ENCODE measurements at regions not wholly inside any gene's neighbourhood (a gene's known extent, or its start where the extent isn't known, plus 50 kb on each side); places are given as distances from the start of the nearest gene placed in this dataset.

DNA sequence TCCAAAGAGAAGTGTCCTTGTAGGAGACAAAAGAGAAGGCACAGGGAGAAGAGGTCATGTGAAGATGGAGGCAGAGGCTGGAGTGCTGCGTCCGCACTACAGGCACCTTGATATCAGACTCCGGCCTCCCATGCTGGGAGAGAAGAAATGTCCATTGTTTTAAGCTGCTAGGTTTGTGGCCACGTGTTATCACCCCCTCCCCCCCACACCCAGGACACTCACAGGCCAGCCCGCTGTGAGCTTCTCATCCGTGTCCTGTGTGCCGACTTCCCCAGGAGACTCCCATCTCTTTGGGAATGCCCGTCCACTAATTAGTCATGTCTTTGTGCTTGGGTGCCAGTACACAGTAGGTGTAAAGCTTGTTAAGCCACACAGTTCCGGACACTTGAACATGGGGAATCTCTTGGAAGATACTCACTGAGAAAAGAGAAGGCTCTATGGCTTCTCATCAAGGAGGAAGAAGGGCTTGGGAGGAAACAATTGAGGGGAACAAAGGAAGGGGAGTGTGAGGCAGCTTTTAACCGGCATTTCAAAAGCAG lies 1234.7 kb downstream of the TBC1D22A start (continued):
- TF ChIP-seq, protein P1, sequence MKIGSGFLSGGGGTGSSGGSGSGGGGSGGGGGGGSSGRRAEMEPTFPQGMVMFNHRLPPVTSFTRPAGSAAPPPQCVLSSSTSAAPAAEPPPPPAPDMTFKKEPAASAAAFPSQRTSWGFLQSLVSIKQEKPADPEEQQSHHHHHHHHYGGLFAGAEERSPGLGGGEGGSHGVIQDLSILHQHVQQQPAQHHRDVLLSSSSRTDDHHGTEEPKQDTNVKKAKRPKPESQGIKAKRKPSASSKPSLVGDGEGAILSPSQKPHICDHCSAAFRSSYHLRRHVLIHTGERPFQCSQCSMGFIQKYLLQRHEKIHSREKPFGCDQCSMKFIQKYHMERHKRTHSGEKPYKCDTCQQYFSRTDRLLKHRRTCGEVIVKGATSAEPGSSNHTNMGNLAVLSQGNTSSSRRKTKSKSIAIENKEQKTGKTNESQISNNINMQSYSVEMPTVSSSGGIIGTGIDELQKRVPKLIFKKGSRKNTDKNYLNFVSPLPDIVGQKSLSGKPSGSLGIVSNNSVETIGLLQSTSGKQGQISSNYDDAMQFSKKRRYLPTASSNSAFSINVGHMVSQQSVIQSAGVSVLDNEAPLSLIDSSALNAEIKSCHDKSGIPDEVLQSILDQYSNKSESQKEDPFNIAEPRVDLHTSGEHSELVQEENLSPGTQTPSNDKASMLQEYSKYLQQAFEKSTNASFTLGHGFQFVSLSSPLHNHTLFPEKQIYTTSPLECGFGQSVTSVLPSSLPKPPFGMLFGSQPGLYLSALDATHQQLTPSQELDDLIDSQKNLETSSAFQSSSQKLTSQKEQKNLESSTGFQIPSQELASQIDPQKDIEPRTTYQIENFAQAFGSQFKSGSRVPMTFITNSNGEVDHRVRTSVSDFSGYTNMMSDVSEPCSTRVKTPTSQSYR (CRISPR knock-in tag; IDR thresholded peaks at IDR 0.05; ENCODE audit: borderline replicate concordance), result no peak
- TF ChIP-seq ZNF761 (CRISPR knock-in tag; conservative IDR thresholded peaks at IDR 0.05), result no peak

DNA sequence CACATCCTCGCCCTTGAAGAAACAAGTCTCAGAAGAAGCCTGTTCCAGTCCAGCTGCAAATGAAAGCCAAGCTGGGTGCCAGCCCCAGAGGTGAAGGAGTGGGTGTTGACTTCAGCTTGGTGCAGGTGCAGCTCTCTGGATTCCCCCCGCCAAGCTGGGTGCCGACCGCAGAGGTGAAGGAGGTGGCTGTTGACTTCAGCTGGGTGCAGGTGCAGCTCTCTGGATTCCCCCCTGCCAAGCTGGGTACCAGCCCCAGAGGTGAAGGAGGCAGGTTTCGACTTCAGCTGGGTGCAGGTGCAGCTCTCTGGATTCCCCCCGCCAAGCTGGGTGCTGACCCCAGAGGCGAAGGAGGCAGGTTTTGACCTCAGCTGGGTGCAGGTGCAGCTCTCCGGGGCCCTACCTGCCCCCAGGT lies 1234.0 kb downstream of the TBC1D22A start:
- Histone ChIP-seq H3K79me2 (ENCODE audit: insufficient read depth, low read length) (no peaks in the 10 kb centered on the region), H3K27ac (ENCODE audit: extremely low read length, insufficient read depth, low read length) (no peak overlapping the region), H3K9ac (ENCODE audit: insufficient read depth, low read depth, low read length) (no peak overlapping the region), H3K27me3 (ENCODE audit: control insufficient read depth in 1 of 2, insufficient read depth in 2 of 2, low read length in 2 of 2) (peaks cover 2 to 24% of the 10 kb centered on the region in 2 experiments; a peak in 3 of 5 replicates), H3K36me3 (replicated peaks in 1 of 2; ENCODE audit: control insufficient read depth in 1 of 2, insufficient read depth in 2 of 2, low read length in 2 of 2) (no peaks in the 10 kb centered on the region), H3K4me1 (ENCODE audit: insufficient read depth, low read length) (no peaks in the 10 kb centered on the region), H3K4me3 (replicated peaks in 1 of 3; ENCODE audit: insufficient read depth in 1 of 3, low read depth in 2 of 3, low read length in 3 of 3) (no peak overlapping the region), H4K20me1 (ENCODE audit: insufficient read depth, low read length) (no peaks in the 10 kb centered on the region), H3K9me3 (ENCODE audit: low read length) (no peaks in the 10 kb centered on the region), H2AFZ (ENCODE audit: low read length) (no peak overlapping the region), H3K4me2 (ENCODE audit: low read depth, low read length) (no peak overlapping the region)
- in situ Hi-C loops (cut with HindIII; ENCODE audit: extremely low pct_ligation_motif_present, low pct_unique_long_range_greater_than_20kb) (no loop called here), intact Hi-C loops (cut with micrococcal nuclease; ENCODE audit: unreplicated experiment) (no loop called here)
- CTCF ChIA-PET (ENCODE audit: low intra/inter-chr PET ratio, low total read pairs), result no interaction called here
- BruUV-seq (replicated peaks), result no TSS peak
- 31% methylated on average over 4 of the region's 8 CpGs for WGBS (ENCODE audit: low lambda C conversion rate)
- TF ChIP-seq RARG (CRISPR knock-in tag; IDR thresholded peaks at IDR 0.05; ENCODE audit: low read depth) (no peak), U2AF2 (IDR thresholded peaks at IDR 0.05; ENCODE audit: low read depth, low read length) (no peak), PAF1 (CRISPR knock-in tag; IDR thresholded peaks at IDR 0.05) (no peak), ZFP62 (CRISPR knock-in tag; IDR thresholded peaks at IDR 0.05) (no peak)
- no peak for DNase-seq (ENCODE audit: low spot score)
- POLR2A ChIA-PET, result no interaction called here
- FAIRE-seq, result no peak
- no peak for ATAC-seq

All from HepG2 (cell line).